AG09309 (cell line): ENCODE measurements at regions not wholly inside any gene's neighbourhood (a gene's known extent, or its start where the extent isn't known, plus 50 kb on each side); places are given as distances from the start of the nearest gene placed in this dataset.

Experiments
- DNase-seq: peaks from one replicate; pipeline ENCODE4 v3.0.0-alpha.2; 2010; ENCODE audit warnings: low read depth
- H3K4me3 ChIP-seq: 2 replicates; pipeline ENCODE4 v1.5.1; 2011; ENCODE audit warnings: mild to moderate bottlenecking, low read depth, low read length, moderate library complexity; ENCODE audit not compliant: control insufficient read depth
- TF ChIP-seq, protein P1 (sequence below): IDR thresholded peaks from 2 replicates; pipeline ENCODE4 v1.5.1; 2011; ENCODE audit warnings: mild to moderate bottlenecking, low read depth, low read length, inconsistent platforms; ENCODE audit not compliant: insufficient read depth, control insufficient read depth; ENCODE audit errors: missing control alignments

DNA sequence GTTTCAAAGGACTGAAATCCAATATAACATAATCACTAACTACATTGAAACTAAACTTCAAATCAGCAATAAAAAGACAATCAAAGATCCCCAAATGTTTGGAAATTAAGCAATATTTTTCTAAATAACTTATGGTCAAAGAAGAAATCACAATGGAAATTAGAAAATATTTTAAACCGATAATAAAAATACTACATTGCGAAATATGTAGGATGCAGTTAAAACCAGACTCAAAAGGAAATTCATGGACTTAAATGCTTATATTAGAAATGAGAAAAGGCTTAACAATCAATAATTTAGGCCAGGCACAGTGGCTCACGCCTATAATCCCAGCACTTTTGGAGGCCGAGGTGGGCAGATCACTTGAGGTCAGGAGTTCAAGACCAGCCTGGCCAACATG is 79.0 kb upstream of the HAAO start:
- no peak overlapping the region for H3K4me3 ChIP-seq
- DNase-seq = no peak
- TF ChIP-seq, protein P1, sequence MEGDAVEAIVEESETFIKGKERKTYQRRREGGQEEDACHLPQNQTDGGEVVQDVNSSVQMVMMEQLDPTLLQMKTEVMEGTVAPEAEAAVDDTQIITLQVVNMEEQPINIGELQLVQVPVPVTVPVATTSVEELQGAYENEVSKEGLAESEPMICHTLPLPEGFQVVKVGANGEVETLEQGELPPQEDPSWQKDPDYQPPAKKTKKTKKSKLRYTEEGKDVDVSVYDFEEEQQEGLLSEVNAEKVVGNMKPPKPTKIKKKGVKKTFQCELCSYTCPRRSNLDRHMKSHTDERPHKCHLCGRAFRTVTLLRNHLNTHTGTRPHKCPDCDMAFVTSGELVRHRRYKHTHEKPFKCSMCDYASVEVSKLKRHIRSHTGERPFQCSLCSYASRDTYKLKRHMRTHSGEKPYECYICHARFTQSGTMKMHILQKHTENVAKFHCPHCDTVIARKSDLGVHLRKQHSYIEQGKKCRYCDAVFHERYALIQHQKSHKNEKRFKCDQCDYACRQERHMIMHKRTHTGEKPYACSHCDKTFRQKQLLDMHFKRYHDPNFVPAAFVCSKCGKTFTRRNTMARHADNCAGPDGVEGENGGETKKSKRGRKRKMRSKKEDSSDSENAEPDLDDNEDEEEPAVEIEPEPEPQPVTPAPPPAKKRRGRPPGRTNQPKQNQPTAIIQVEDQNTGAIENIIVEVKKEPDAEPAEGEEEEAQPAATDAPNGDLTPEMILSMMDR = no peak

- TF ChIP-seq, protein P1 = no peak
- H3K4me3 ChIP-seq = no peak overlapping the region
- no peak for DNase-seq
These were observed 76.5 kb upstream of the HAAO start for GRCh38 chr2:42868874-42869273.

- no peak for DNase-seq
- H3K4me3 ChIP-seq = no peak overlapping the region
- TF ChIP-seq, protein P1 = no peak
These were observed 75.7 kb upstream of the HAAO start for GRCh38 chr2:42868096-42868495.

GRCh38 chr2:42867093-42868065 is 75.0 kb upstream of the HAAO start:
- H3K4me3 ChIP-seq = no peak overlapping the region
- DNase-seq = no peak
- TF ChIP-seq, protein P1 = no peak

GRCh38 chr2:42865884-42866881 is 73.8 kb upstream of the HAAO start:
- TF ChIP-seq, protein P1 = no peak
- no peak for DNase-seq
- H3K4me3 ChIP-seq = no peak overlapping the region

- TF ChIP-seq, protein P1 = no peak
- no peak for DNase-seq
- no peak overlapping the region for H3K4me3 ChIP-seq
These were observed 72.4 kb upstream of the HAAO start for GRCh38 chr2:42864641-42865280.
